HG03558 (cell line): ENCODE measurements at regions not wholly inside any gene's neighbourhood (a gene's known extent, or its start where the extent isn't known, plus 50 kb on each side); places are given as distances from the start of the nearest gene placed in this dataset.

Experiments
- ATAC-seq: cut with Tn5 transposase; IDR thresholded peaks from one replicate; pipeline ENCODE4 v1.9.1; 2021; ENCODE audit warnings: moderate number of reproducible peaks; ENCODE audit not compliant: unreplicated experiment; ENCODE audit errors: extremely low read depth

GRCh38 chr10:6305401-6306321 lies 102.9 kb downstream of the PFKFB3 start:
- ATAC-seq = no peak

- no peak for ATAC-seq
Measured at GRCh38 chr10:6306917-6307316, 104.2 kb downstream of the PFKFB3 start.

- ATAC-seq = no peak
Measured at GRCh38 chr10:6309816-6310215, 107.1 kb downstream of the PFKFB3 start.

- ATAC-seq = no peak
Measured at GRCh38 chr10:6310977-6311376, 108.2 kb downstream of the PFKFB3 start.

GRCh38 chr10:6311700-6312330 lies 109.1 kb downstream of the PFKFB3 start:
- no peak for ATAC-seq

- ATAC-seq = no peak
Measured at GRCh38 chr10:6312636-6313035, 109.9 kb downstream of the PFKFB3 start.

GRCh38 chr10:6313111-6313895 lies 110.6 kb downstream of the PFKFB3 start:
- ATAC-seq = no peak

GRCh38 chr10:6314620-6315205 lies 112.0 kb downstream of the PFKFB3 start:
- no peak for ATAC-seq

GRCh38 chr10:6319119-6319518 lies 116.4 kb downstream of the PFKFB3 start:
- no peak for ATAC-seq

GRCh38 chr10:6320320-6321010 lies 117.7 kb downstream of the PFKFB3 start:
- ATAC-seq = peak; percentile 65

GRCh38 chr10:6321880-6322279 lies 119.1 kb downstream of the PFKFB3 start:
- ATAC-seq = no peak

GRCh38 chr10:6322805-6323204 lies 120.1 kb downstream of the PFKFB3 start:
- no peak for ATAC-seq

GRCh38 chr10:6327961-6328698 lies 125.4 kb downstream of the PFKFB3 start:
- ATAC-seq = no peak

- ATAC-seq = no peak
Measured at GRCh38 chr10:6328699-6329423, 126.1 kb downstream of the PFKFB3 start.

GRCh38 chr10:6333086-6333485 lies 130.4 kb downstream of the PFKFB3 start:
- no peak for ATAC-seq

- ATAC-seq = no peak
Measured at GRCh38 chr10:6333973-6334372, 131.2 kb downstream of the PFKFB3 start.

- no peak for ATAC-seq
Measured at GRCh38 chr10:6336016-6336415, 133.3 kb downstream of the PFKFB3 start.

GRCh38 chr10:6337382-6337781 lies 134.7 kb downstream of the PFKFB3 start:
- ATAC-seq = no peak

GRCh38 chr10:6338361-6338760 lies 135.6 kb downstream of the PFKFB3 start:
- no peak for ATAC-seq
